ENCODE measurements at regions not wholly inside any gene's neighbourhood (a gene's known extent, or its start where the extent isn't known, plus 50 kb on each side); places are given as distances from the start of the nearest gene placed in this dataset.

DNA sequence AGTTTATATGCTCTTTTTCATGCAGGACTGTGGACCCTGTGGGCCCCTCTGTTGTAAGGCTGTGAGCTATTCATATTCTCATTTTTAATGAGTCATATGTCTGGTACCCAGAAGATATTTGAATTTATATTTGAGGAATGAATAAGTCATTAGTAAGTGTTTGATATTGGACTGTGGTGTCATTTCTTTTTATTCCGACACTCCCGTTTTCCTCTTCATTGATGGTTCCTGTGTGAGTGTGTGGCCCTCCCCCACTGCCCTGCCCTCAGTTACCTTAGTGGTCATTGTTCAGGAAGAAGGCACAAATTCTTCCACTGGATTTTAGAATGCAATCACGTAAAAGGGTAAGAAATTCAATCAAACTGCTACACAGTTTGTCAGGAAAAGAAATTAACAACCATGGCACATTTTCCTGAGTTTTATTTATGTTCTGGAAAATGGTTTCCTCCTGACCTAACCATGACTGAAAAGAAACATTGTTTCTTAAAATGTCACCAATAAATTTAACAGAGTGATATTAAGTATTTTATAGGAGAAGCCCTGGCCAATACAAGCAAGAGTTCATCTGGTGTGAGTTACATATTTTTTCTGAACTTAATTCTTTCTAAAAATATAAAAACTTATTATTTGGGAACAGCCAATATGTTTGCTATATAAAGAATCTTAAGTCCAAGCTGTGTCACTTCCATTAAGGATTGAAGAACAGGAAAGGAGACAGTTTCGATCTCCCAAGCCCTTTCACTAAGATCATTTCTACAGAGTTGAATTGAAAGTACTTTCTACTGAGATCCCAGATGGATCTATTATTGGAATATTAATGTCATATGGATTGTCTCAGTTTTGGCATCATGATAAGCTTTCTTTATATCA is 370.5 kb upstream of the ANXA10 start:
- Histone ChIP-seq H3K9ac (ENCODE audit: low read length) (no peak overlapping the region), H4K20me1 (ENCODE audit: insufficient read depth) (no peaks in the 10 kb centered on the region), H3K9me3 (ENCODE audit: control insufficient read depth in 1 of 2, insufficient read depth in 1 of 2, low read depth in 1 of 2, low read length in 2 of 2) (no peaks in the 10 kb centered on the region), H3K27ac (ENCODE audit: low read depth, low read length) (no peak overlapping the region), H3K36me3 (ENCODE audit: control insufficient read depth in 1 of 2, insufficient read depth in 2 of 2, low read length in 2 of 2) (no peaks in the 10 kb centered on the region), H3K4me1 (ENCODE audit: control insufficient read depth in 1 of 2, insufficient read depth in 2 of 2, low read length in 2 of 2) (peaks cover 0 to 4% of the 10 kb centered on the region in 2 experiments; a peak in 1 of 4 replicates), H3K27me3 (ENCODE audit: insufficient read depth, low read length) (no peaks in the 10 kb centered on the region), H3K4me3 (replicated peaks in 1 of 2; ENCODE audit: low read depth in 1 of 2, low read length in 2 of 2) (no peak overlapping the region), H2AFZ (ENCODE audit: low read depth, low read length, poor library complexity, severe bottlenecking) (peak overlapping the region; percentile 7), H3K79me2 (ENCODE audit: insufficient read depth, low read length) (no peaks in the 10 kb centered on the region), H3K9me2 (ENCODE audit: insufficient read depth) (0 out of 2 replicates have a peak, but pooled peaks cover 4% of the 10 kb centered on the region), H3K4me2 (ENCODE audit: low read length) (no peak overlapping the region)
- ATAC-seq (no peak), DNase-seq (ENCODE audit: low read depth, low spot score) (no peak)
- BruUV-seq (replicated peaks): no TSS peak
- TF ChIP-seq, protein P1, sequence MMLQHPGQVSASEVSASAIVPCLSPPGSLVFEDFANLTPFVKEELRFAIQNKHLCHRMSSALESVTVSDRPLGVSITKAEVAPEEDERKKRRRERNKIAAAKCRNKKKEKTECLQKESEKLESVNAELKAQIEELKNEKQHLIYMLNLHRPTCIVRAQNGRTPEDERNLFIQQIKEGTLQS (IDR thresholded peaks at IDR 0.05): no peak
- TF ChIP-seq ZNF274 (IDR thresholded peaks at IDR 0.05; ENCODE audit: low read depth, low read length) (no peak), EZH2phosphoT487 (IDR thresholded peaks at IDR 0.05; ENCODE audit: borderline replicate concordance) (no peak), EGR1 (IDR thresholded peaks at IDR 0.05; ENCODE audit: low read depth) (no peak), RAD21 (IDR thresholded peaks at IDR 0.05; ENCODE audit: low read depth) (no peak)
- ChIA-PET RAD21 (ENCODE audit: low non-redundant PET in 1 of 2, low total read pairs in 2 of 2, uncharacterized antibody in 2 of 2, unreplicated experiment in 2 of 2) (no interaction called here), POLR2A (no interaction called here), CTCF (no interaction called here)
- intact Hi-C loops (cut with micrococcal nuclease): no loop called here

DNA sequence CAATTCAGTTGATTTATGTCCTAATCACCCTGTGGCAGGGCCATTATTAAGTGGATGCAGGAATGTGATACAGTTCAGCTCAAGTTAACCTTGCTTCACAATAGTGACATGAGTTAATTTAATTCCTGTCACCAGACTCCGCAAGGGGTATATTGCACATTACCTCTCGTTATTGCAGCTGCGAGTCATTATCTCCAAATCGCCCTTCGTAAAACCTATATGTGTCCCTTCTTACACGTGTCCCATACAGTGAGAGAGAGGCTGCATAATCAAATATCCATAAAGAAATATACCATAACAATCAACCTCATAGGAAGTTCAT is 369.9 kb upstream of the ANXA10 start:
- BruUV-seq (replicated peaks): no TSS peak
- H3K9ac ChIP-seq (ENCODE audit: low read length): no peak overlapping the region
- DNase-seq (ENCODE audit: low read depth, low spot score) (no peak), ATAC-seq (no peak)
- 0 out of 2 replicates have a peak, but pooled peaks cover 4% of the 10 kb centered on the region for H3K9me2 ChIP-seq (ENCODE audit: insufficient read depth)
- intact Hi-C loops (cut with micrococcal nuclease): no loop called here
- no peaks in the 10 kb centered on the region for H3K79me2 ChIP-seq (ENCODE audit: insufficient read depth, low read length)
- POLR2A ChIA-PET: no interaction called here
- H3K27ac ChIP-seq (ENCODE audit: low read depth, low read length): no peak overlapping the region
- no peak overlapping the region for H2AFZ ChIP-seq (ENCODE audit: low read depth, low read length, poor library complexity, severe bottlenecking)
- RAD21 ChIA-PET (ENCODE audit: low non-redundant PET in 1 of 2, low total read pairs in 2 of 2, uncharacterized antibody in 2 of 2, unreplicated experiment in 2 of 2): no interaction called here
- H3K36me3 ChIP-seq (ENCODE audit: control insufficient read depth in 1 of 2, insufficient read depth in 2 of 2, low read length in 2 of 2): no peaks in the 10 kb centered on the region
- H3K4me2 ChIP-seq (ENCODE audit: low read length): no peak overlapping the region
- no peak overlapping the region for H3K4me3 ChIP-seq (replicated peaks in 1 of 2; ENCODE audit: low read depth in 1 of 2, low read length in 2 of 2)
- H3K4me1 ChIP-seq (ENCODE audit: control insufficient read depth in 1 of 2, insufficient read depth in 2 of 2, low read length in 2 of 2): peaks cover 0 to 4% of the 10 kb centered on the region in 2 experiments; a peak in 1 of 4 replicates
- no peaks in the 10 kb centered on the region for H4K20me1 ChIP-seq (ENCODE audit: insufficient read depth)
- CTCF ChIA-PET: no interaction called here
- no peaks in the 10 kb centered on the region for H3K9me3 ChIP-seq (ENCODE audit: control insufficient read depth in 1 of 2, insufficient read depth in 1 of 2, low read depth in 1 of 2, low read length in 2 of 2)
- H3K27me3 ChIP-seq (ENCODE audit: insufficient read depth, low read length): no peaks in the 10 kb centered on the region
- TF ChIP-seq EGR1 (IDR thresholded peaks at IDR 0.05; ENCODE audit: low read depth) (no peak), CEBPB (IDR thresholded peaks at IDR 0.05; ENCODE audit: low read depth) (no peak), RAD21 (IDR thresholded peaks at IDR 0.05; ENCODE audit: low read depth) (no peak), POLR2A (IDR thresholded peaks at IDR 0.05; ENCODE audit: borderline replicate concordance, extremely low read depth, insufficient read depth, insufficient read length) (no peak), TCF7L2 (IDR thresholded peaks at IDR 0.05; ENCODE audit: borderline replicate concordance, extremely low read depth, insufficient read depth, insufficient read length) (no peak)
- TF ChIP-seq, protein P2, sequence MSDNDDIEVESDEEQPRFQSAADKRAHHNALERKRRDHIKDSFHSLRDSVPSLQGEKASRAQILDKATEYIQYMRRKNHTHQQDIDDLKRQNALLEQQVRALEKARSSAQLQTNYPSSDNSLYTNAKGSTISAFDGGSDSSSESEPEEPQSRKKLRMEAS (IDR thresholded peaks at IDR 0.05): no peak
- TF ChIP-seq, protein P3, sequence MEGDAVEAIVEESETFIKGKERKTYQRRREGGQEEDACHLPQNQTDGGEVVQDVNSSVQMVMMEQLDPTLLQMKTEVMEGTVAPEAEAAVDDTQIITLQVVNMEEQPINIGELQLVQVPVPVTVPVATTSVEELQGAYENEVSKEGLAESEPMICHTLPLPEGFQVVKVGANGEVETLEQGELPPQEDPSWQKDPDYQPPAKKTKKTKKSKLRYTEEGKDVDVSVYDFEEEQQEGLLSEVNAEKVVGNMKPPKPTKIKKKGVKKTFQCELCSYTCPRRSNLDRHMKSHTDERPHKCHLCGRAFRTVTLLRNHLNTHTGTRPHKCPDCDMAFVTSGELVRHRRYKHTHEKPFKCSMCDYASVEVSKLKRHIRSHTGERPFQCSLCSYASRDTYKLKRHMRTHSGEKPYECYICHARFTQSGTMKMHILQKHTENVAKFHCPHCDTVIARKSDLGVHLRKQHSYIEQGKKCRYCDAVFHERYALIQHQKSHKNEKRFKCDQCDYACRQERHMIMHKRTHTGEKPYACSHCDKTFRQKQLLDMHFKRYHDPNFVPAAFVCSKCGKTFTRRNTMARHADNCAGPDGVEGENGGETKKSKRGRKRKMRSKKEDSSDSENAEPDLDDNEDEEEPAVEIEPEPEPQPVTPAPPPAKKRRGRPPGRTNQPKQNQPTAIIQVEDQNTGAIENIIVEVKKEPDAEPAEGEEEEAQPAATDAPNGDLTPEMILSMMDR (IDR thresholded peaks at IDR 0.05 in 2 of 3, conservative IDR thresholded peaks at IDR 0.05 in 1 of 3; ENCODE audit: borderline replicate concordance in 1 of 3, insufficient read depth in 1 of 3, low read depth in 2 of 3, low read length in 2 of 3): no peak
- TF ChIP-seq, protein P4, sequence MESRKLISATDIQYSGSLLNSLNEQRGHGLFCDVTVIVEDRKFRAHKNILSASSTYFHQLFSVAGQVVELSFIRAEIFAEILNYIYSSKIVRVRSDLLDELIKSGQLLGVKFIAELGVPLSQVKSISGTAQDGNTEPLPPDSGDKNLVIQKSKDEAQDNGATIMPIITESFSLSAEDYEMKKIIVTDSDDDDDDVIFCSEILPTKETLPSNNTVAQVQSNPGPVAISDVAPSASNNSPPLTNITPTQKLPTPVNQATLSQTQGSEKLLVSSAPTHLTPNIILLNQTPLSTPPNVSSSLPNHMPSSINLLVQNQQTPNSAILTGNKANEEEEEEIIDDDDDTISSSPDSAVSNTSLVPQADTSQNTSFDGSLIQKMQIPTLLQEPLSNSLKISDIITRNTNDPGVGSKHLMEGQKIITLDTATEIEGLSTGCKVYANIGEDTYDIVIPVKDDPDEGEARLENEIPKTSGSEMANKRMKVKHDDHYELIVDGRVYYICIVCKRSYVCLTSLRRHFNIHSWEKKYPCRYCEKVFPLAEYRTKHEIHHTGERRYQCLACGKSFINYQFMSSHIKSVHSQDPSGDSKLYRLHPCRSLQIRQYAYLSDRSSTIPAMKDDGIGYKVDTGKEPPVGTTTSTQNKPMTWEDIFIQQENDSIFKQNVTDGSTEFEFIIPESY (IDR thresholded peaks at IDR 0.05; ENCODE audit: extremely low read depth, insufficient replicate concordance, low read length): no peak

Data from HCT116 (cell line).